Panc1 (cell line): ENCODE measurements at regions not wholly inside any gene's neighbourhood (a gene's known extent, or its start where the extent isn't known, plus 50 kb on each side); places are given as distances from the start of the nearest gene placed in this dataset.

ENCODE experiments used
- ATAC-seq: fragments of 200-7000 bp; cut with Tn5 transposase; 2 replicates; pipeline ENCODE4 v1.9.1; 2020; ENCODE audit warnings: mild to moderate bottlenecking, moderate library complexity
- BruUV-seq: library from RNA; stranded (reverse); fragments of 400-500 nt; replicated peaks from 2 replicates; lab custom pipeline; 2021; lab: Mats Ljungman, UMichigan
- CTCF ChIA-PET: fragments of 300-600 bp; sonication (Branson Sonifier 250); formaldehyde crosslinking; loops from one replicate; lab custom pipeline; 2022; ENCODE audit warnings: antibody characterized with exemption; lab: Charles Lee
- POLR2A ChIA-PET: fragments of 300-600 bp; sonication (Branson Sonifier 250); formaldehyde crosslinking; loops from one replicate; lab custom pipeline; 2022; ENCODE audit warnings: antibody characterized with exemption; lab: Charles Lee
- DNase-seq: peaks from one replicate; pipeline ENCODE4 v3.0.0-alpha.2; 2010; ENCODE audit warnings: low read depth, low spot score
- H3K27ac ChIP-seq: 2 replicates; pipeline ENCODE4 v1.5.1; 2011; ENCODE audit warnings: mild to moderate bottlenecking, low read length, inconsistent platforms
- H3K27me3 ChIP-seq: fragments of 200-500 bp; sonication (Bioruptor generic); 2 replicates; pipeline ENCODE4 v1.6.0; 2014; ENCODE audit warnings: low read length, inconsistent platforms; ENCODE audit not compliant: control insufficient read depth, insufficient read depth
- H3K36me3 ChIP-seq: fragments of 200-500 bp; sonication (Bioruptor generic); 2 replicates; pipeline ENCODE4 v1.5.1; 2014; ENCODE audit warnings: inconsistent platforms, mild to moderate bottlenecking, low read length, moderate library complexity; ENCODE audit not compliant: control insufficient read depth, insufficient read depth
- H3K4me1 ChIP-seq: 2 replicates; pipeline ENCODE4 v1.5.1; 2011; ENCODE audit warnings: inconsistent platforms, mild to moderate bottlenecking, low read length, moderate library complexity; ENCODE audit not compliant: control insufficient read depth, insufficient read depth
- H3K4me3 ChIP-seq, 2 experiments: 2 replicates each; pipeline ENCODE4 v1.5.1; 2011 to 2012; ENCODE audit warnings: low read depth in 2 of 2, low read length in 2 of 2, mild to moderate bottlenecking in 2 of 2, inconsistent platforms in 1 of 2, moderate library complexity in 1 of 2
- H3K9me3 ChIP-seq: fragments of 200-500 bp; sonication (Bioruptor generic); 2 replicates; pipeline ENCODE4 v1.5.1; 2014; ENCODE audit warnings: low read depth, mild to moderate bottlenecking, inconsistent platforms, low read length, moderate library complexity; ENCODE audit not compliant: control insufficient read depth, insufficient read depth
- CTCF ChIP-seq: fragments of 450-650 bp; IDR thresholded peaks from 2 replicates; pipeline ENCODE4 v1.5.1; 2017; ENCODE audit warnings: mild to moderate bottlenecking
- POLR2AphosphoS5 ChIP-seq: IDR thresholded peaks from 2 replicates; pipeline ENCODE4 v1.6.1; 2012; ENCODE audit warnings: mild to moderate bottlenecking, low read depth, low read length, moderate library complexity
- REST ChIP-seq, 2 experiments: IDR thresholded peaks; 2 replicates each; pipeline ENCODE4 v1.6.1; 2011 to 2012; ENCODE audit warnings: low read depth in 2 of 2, control low read depth in 1 of 2, low read length in 1 of 2, mild to moderate bottlenecking in 1 of 2, moderate library complexity in 1 of 2; ENCODE audit not compliant: insufficient read depth in 1 of 2
- SIN3A ChIP-seq: IDR thresholded peaks from 2 replicates; pipeline ENCODE4 v1.6.1; 2012; ENCODE audit warnings: low read depth, mild to moderate bottlenecking, low read length, moderate library complexity, borderline replicate concordance; ENCODE audit not compliant: insufficient read depth
- TCF7L2 ChIP-seq: IDR thresholded peaks from 2 replicates; pipeline ENCODE4 v1.6.1; 2011; ENCODE audit warnings: mild to moderate bottlenecking, low read depth, low read length, inconsistent platforms
- in situ Hi-C: cut with HindIII; loops from 2 replicates; pipeline ENCODE4 v1.10.0; 2016; ENCODE audit warnings: low sequenced_read_pairs, low pct_unique_long_range_greater_than_20kb
- intact Hi-C: fragments of 100-400 bp; cut with micrococcal nuclease; formaldehyde crosslinking; loops from one replicate; pipeline ENCODE4 v1.10.0; 2022; ENCODE audit not compliant: unreplicated experiment

GRCh38 chr9:19615036-19615624 is 173.7 kb downstream of the SLC24A2 start:
- intact Hi-C loops, result no loop called here
- no peaks in the 10 kb centered on the region for H3K36me3 ChIP-seq
- in situ Hi-C loops, result no loop called here
- no peak for DNase-seq
- ChIA-PET POLR2A (no interaction called here), CTCF (no interaction called here)
- no peaks in the 10 kb centered on the region for H3K4me1 ChIP-seq
- no peak overlapping the region for H3K27ac ChIP-seq
- TF ChIP-seq TCF7L2 (no peak), SIN3A (no peak), POLR2AphosphoS5 (no peak), REST (IDR thresholded peaks at IDR 0.05; ENCODE audit: insufficient read depth in 1 of 2, low read depth in 2 of 2, low read length in 1 of 2) (no peak), CTCF (no peak)
- H3K4me3 ChIP-seq, result no peak overlapping the region
- BruUV-seq, result no TSS peak
- H3K27me3 ChIP-seq, result no peaks in the 10 kb centered on the region
- no peaks in the 10 kb centered on the region for H3K9me3 ChIP-seq
- no peak for ATAC-seq

GRCh38 chr9:19614294-19614693 is 174.5 kb downstream of the SLC24A2 start:
- Histone ChIP-seq H3K27ac (no peak overlapping the region), H3K36me3 (no peaks in the 10 kb centered on the region), H3K27me3 (no peaks in the 10 kb centered on the region), H3K9me3 (no peaks in the 10 kb centered on the region), H3K4me1 (no peaks in the 10 kb centered on the region), H3K4me3 (no peak overlapping the region)
- CTCF ChIA-PET, result no interaction called here
- ATAC-seq (no peak), DNase-seq (no peak)
- in situ Hi-C loops (no loop called here), intact Hi-C loops (no loop called here)
- POLR2A ChIA-PET, result no interaction called here
- no peak for TF ChIP-seq TCF7L2
- no peak for TF ChIP-seq REST (IDR thresholded peaks at IDR 0.05; ENCODE audit: insufficient read depth in 1 of 2, low read depth in 2 of 2, low read length in 1 of 2)
- no peak for TF ChIP-seq CTCF
- no peak for TF ChIP-seq SIN3A
- BruUV-seq, result no TSS peak
